Calu3 (cell line): ENCODE measurements at regions not wholly inside any gene's neighbourhood (a gene's known extent, or its start where the extent isn't known, plus 50 kb on each side); places are given as distances from the start of the nearest gene placed in this dataset.
A peak's percentile ranks its signal among the peaks of the same experiment; 100 is the strongest.

Experiments used
- BruUV-seq: library from RNA; stranded (reverse); fragments of 400-500 nt; replicated peaks from 2 replicates; lab custom pipeline; 2021; lab: Mats Ljungman, UMichigan
- CTCF ChIA-PET: fragments of 300-600 bp; sonication (Branson Sonifier 250); formaldehyde crosslinking; loops from one replicate; lab custom pipeline; 2022; ENCODE audit warnings: antibody characterized with exemption; lab: Charles Lee
- DNase-seq: peaks from one replicate; pipeline ENCODE4 v3.0.0; 2022
- H3K27ac Mint-ChIP-seq: one replicate; pipeline ENCODE4 v1.8.0; 2022; ENCODE audit warnings: mixed read lengths; ENCODE audit not compliant: unreplicated experiment
- H3K27me3 Mint-ChIP-seq: one replicate; pipeline ENCODE4 v1.8.0; 2022; ENCODE audit warnings: mixed read lengths; ENCODE audit not compliant: unreplicated experiment
- H3K36me3 Mint-ChIP-seq: one replicate; pipeline ENCODE4 v1.8.0; 2022; ENCODE audit warnings: mild to moderate bottlenecking, moderate library complexity, mixed read lengths; ENCODE audit not compliant: insufficient read depth, unreplicated experiment
- H3K4me1 Mint-ChIP-seq: one replicate; pipeline ENCODE4 v1.8.0; 2022; ENCODE audit warnings: mild to moderate bottlenecking, low read depth, mixed read lengths; ENCODE audit not compliant: unreplicated experiment
- H3K4me3 Mint-ChIP-seq: one replicate; pipeline ENCODE4 v1.8.0; 2022; ENCODE audit warnings: mild to moderate bottlenecking, low read depth, moderate library complexity, mixed read lengths; ENCODE audit not compliant: unreplicated experiment
- H3K9me3 Mint-ChIP-seq: one replicate; pipeline ENCODE4 v1.8.0; 2022; ENCODE audit warnings: low read depth, mixed read lengths; ENCODE audit not compliant: unreplicated experiment
- intact Hi-C: fragments of 100-400 bp; cut with micrococcal nuclease; formaldehyde crosslinking; loops from one replicate; pipeline ENCODE4 v1.10.0; 2022; ENCODE audit not compliant: unreplicated experiment
- TF ChIP-seq, protein P1 (sequence below): fragments of 200-600 bp; IDR thresholded peaks from one replicate; pipeline ENCODE4 v1.8.0; 2022; ENCODE audit warnings: antibody characterized with exemption; ENCODE audit not compliant: unreplicated experiment

GRCh38 chr12:28767836-28768348 lies 381.2 kb upstream of the FAR2 start:
- H3K4me1 Mint-ChIP-seq, result peaks cover 34% of the 10 kb centered on the region
- no TSS peak for BruUV-seq
- H3K27ac Mint-ChIP-seq, result no peak overlapping the region
- no peak for DNase-seq
- H3K4me3 Mint-ChIP-seq, result no peak overlapping the region
- CTCF ChIA-PET, result no interaction called here
- TF ChIP-seq, protein P1, sequence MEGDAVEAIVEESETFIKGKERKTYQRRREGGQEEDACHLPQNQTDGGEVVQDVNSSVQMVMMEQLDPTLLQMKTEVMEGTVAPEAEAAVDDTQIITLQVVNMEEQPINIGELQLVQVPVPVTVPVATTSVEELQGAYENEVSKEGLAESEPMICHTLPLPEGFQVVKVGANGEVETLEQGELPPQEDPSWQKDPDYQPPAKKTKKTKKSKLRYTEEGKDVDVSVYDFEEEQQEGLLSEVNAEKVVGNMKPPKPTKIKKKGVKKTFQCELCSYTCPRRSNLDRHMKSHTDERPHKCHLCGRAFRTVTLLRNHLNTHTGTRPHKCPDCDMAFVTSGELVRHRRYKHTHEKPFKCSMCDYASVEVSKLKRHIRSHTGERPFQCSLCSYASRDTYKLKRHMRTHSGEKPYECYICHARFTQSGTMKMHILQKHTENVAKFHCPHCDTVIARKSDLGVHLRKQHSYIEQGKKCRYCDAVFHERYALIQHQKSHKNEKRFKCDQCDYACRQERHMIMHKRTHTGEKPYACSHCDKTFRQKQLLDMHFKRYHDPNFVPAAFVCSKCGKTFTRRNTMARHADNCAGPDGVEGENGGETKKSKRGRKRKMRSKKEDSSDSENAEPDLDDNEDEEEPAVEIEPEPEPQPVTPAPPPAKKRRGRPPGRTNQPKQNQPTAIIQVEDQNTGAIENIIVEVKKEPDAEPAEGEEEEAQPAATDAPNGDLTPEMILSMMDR, result no peak
- intact Hi-C loops, result no loop called here
- H3K9me3 Mint-ChIP-seq, result peaks cover 2% of the 10 kb centered on the region
- no peaks in the 10 kb centered on the region for H3K27me3 Mint-ChIP-seq
- H3K36me3 Mint-ChIP-seq, result no peaks in the 10 kb centered on the region

- no TSS peak for BruUV-seq
- H3K36me3 Mint-ChIP-seq, result no peaks in the 10 kb centered on the region
- intact Hi-C loops, result loop anchor here (10.0 kb wide), 1 partner anchor 156 kb away; no protein-coding TSS in a partner anchor
- no peaks in the 10 kb centered on the region for H3K27me3 Mint-ChIP-seq
- H3K4me1 Mint-ChIP-seq, result peaks cover 34% of the 10 kb centered on the region
- TF ChIP-seq, protein P1, result no peak
- H3K4me3 Mint-ChIP-seq, result no peak overlapping the region
- peak; percentile 70 for DNase-seq
- H3K9me3 Mint-ChIP-seq, result peaks cover 2% of the 10 kb centered on the region
- peak overlapping the region; percentile 86 for H3K27ac Mint-ChIP-seq
- CTCF ChIA-PET, result no interaction called here
Observed at GRCh38 chr12:28770322-28770721, 378.8 kb upstream of the FAR2 start.

- TF ChIP-seq, protein P1, result no peak
- BruUV-seq, result no TSS peak
- Mint-ChIP-seq H3K27me3 (no peaks in the 10 kb centered on the region), H3K27ac (no peak overlapping the region), H3K9me3 (peaks cover 2% of the 10 kb centered on the region), H3K4me1 (peaks cover 34% of the 10 kb centered on the region), H3K4me3 (no peak overlapping the region), H3K36me3 (no peaks in the 10 kb centered on the region)
- intact Hi-C loops, result loop anchor here (10.0 kb wide), 1 partner anchor 157 kb away; no protein-coding TSS in a partner anchor
- CTCF ChIA-PET, result interaction anchor here (0.6 kb wide), 1 partner anchor 17 kb away, joined by 3 read pairs; no protein-coding TSS in a partner anchor
- DNase-seq, result no peak
Observed at GRCh38 chr12:28771968-28772367, 377.1 kb upstream of the FAR2 start.

GRCh38 chr12:28775556-28775955 lies 373.5 kb upstream of the FAR2 start:
- H3K9me3 Mint-ChIP-seq, result peaks cover 2% of the 10 kb centered on the region

More at GRCh38 chr12:28775556-28775955, 373.5 kb upstream of the FAR2 start:
- BruUV-seq, result no TSS peak
- CTCF ChIA-PET, result no interaction called here
- H3K4me1 Mint-ChIP-seq, result peaks cover 14% of the 10 kb centered on the region
- no peak overlapping the region for H3K27ac Mint-ChIP-seq
- no peak for DNase-seq
- no peaks in the 10 kb centered on the region for H3K27me3 Mint-ChIP-seq
- peaks cover 5% of the 10 kb centered on the region for H3K36me3 Mint-ChIP-seq
- intact Hi-C loops, result loop anchor here (10.0 kb wide), 1 partner anchor 161 kb away; no protein-coding TSS in a partner anchor
- no peak overlapping the region for H3K4me3 Mint-ChIP-seq
- TF ChIP-seq, protein P1, result no peak
